ENCODE measurements at regions not wholly inside any gene's neighbourhood (a gene's known extent, or its start where the extent isn't known, plus 50 kb on each side); places are given as distances from the start of the nearest gene placed in this dataset.

GRCh38 chr4:129327637-129328036, 231.7 kb downstream of the C4orf33 start (continued):
- TF ChIP-seq GABPA (IDR thresholded peaks at IDR 0.05 in 1 of 2, conservative IDR thresholded peaks at IDR 0.05 in 1 of 2) (no peak), HNF4A (conservative IDR thresholded peaks at IDR 0.05) (no peak), SP1 (IDR thresholded peaks at IDR 0.05) (no peak), MAX (IDR thresholded peaks at IDR 0.05) (no peak)

GRCh38 chr4:129328162-129328561, 232.2 kb downstream of the C4orf33 start:
- Histone ChIP-seq H3K9me3 (ENCODE audit: control insufficient read depth in 4 of 4, low read length in 3 of 4) (no peaks in the 10 kb centered on the region), H3K27ac (ENCODE audit: low read depth in 1 of 2, low read length in 2 of 2) (no peak overlapping the region), H3K9ac (ENCODE audit: low read depth in 1 of 2, low read length in 2 of 2) (no peak overlapping the region), H3K36me3 (ENCODE audit: control insufficient read depth in 4 of 4, insufficient read depth in 3 of 4, low read depth in 1 of 4, low read length in 3 of 4) (no peaks in the 10 kb centered on the region), H3K4me1 (ENCODE audit: control insufficient read depth in 4 of 4, insufficient read depth in 4 of 4, low read length in 3 of 4) (no peaks in the 10 kb centered on the region), H3K4me3 (ENCODE audit: low read depth in 1 of 3, low read length in 3 of 3) (no peak overlapping the region), H3K27me3 (ENCODE audit: control insufficient read depth in 4 of 4, insufficient read depth in 4 of 4, low read length in 3 of 4) (no peaks in the 10 kb centered on the region)
- 42% methylated on average over 3 of the region's 3 CpGs for WGBS
- no peak for DNase-seq (ENCODE audit: low spot score)
- TF ChIP-seq MAX (IDR thresholded peaks at IDR 0.05) (no peak), NR2F2 (IDR thresholded peaks at IDR 0.05) (no peak), HNF4A (conservative IDR thresholded peaks at IDR 0.05) (no peak), ZBTB33 (IDR thresholded peaks at IDR 0.05) (no peak)

GRCh38 chr4:129334136-129334535, 238.2 kb downstream of the C4orf33 start:
- no peak overlapping the region for H3K4me3 ChIP-seq (ENCODE audit: low read depth in 1 of 3, low read length in 3 of 3)
- no peaks in the 10 kb centered on the region for H3K9me3 ChIP-seq (ENCODE audit: control insufficient read depth in 4 of 4, low read length in 3 of 4)
- H3K27ac ChIP-seq (ENCODE audit: low read depth in 1 of 2, low read length in 2 of 2), result no peak overlapping the region
- H3K4me1 ChIP-seq (ENCODE audit: control insufficient read depth in 4 of 4, insufficient read depth in 4 of 4, low read length in 3 of 4), result no peaks in the 10 kb centered on the region
- no peaks in the 10 kb centered on the region for H3K36me3 ChIP-seq (ENCODE audit: control insufficient read depth in 4 of 4, insufficient read depth in 3 of 4, low read depth in 1 of 4, low read length in 3 of 4)
- TF ChIP-seq GABPA (IDR thresholded peaks at IDR 0.05 in 1 of 2, conservative IDR thresholded peaks at IDR 0.05 in 1 of 2), result no peak
- no peak for TF ChIP-seq HNF4A (conservative IDR thresholded peaks at IDR 0.05)
- no peak for TF ChIP-seq JUND (IDR thresholded peaks at IDR 0.05)
- TF ChIP-seq NR2F2 (IDR thresholded peaks at IDR 0.05), result no peak
- peaks cover 0 to 3% (median 0%) of the 10 kb centered on the region in 4 donors for H3K27me3 ChIP-seq (ENCODE audit: control insufficient read depth in 4 of 4, insufficient read depth in 4 of 4, low read length in 3 of 4)
- H3K9ac ChIP-seq (ENCODE audit: low read depth in 1 of 2, low read length in 2 of 2), result no peak overlapping the region
- no peak for DNase-seq (ENCODE audit: low spot score)

- Histone ChIP-seq H3K36me3 (ENCODE audit: control insufficient read depth in 4 of 4, insufficient read depth in 3 of 4, low read depth in 1 of 4, low read length in 3 of 4) (no peaks in the 10 kb centered on the region), H3K9ac (ENCODE audit: low read depth in 1 of 2, low read length in 2 of 2) (no peak overlapping the region), H3K4me1 (ENCODE audit: control insufficient read depth in 4 of 4, insufficient read depth in 4 of 4, low read length in 3 of 4) (no peaks in the 10 kb centered on the region), H3K9me3 (ENCODE audit: control insufficient read depth in 4 of 4, low read length in 3 of 4) (no peaks in the 10 kb centered on the region), H3K27ac (ENCODE audit: low read depth in 1 of 2, low read length in 2 of 2) (no peak overlapping the region), H3K4me3 (ENCODE audit: low read depth in 1 of 3, low read length in 3 of 3) (no peak overlapping the region), H3K27me3 (ENCODE audit: control insufficient read depth in 4 of 4, insufficient read depth in 4 of 4, low read length in 3 of 4) (peaks cover 0 to 3% (median 0%) of the 10 kb centered on the region in 4 donors)
- TF ChIP-seq YY1 (IDR thresholded peaks at IDR 0.05) (no peak), RXRA (IDR thresholded peaks at IDR 0.05) (no peak), GABPA (IDR thresholded peaks at IDR 0.05 in 1 of 2, conservative IDR thresholded peaks at IDR 0.05 in 1 of 2) (no peak), FOXA1 (IDR thresholded peaks at IDR 0.05) (no peak), REST (IDR thresholded peaks at IDR 0.05) (no peak), EGR1 (IDR thresholded peaks at IDR 0.05; ENCODE audit: low read depth in 2 of 2) (no peak)
- 94% methylated on average over 7 of the region's 7 CpGs for WGBS
- DNase-seq (ENCODE audit: low spot score), result no peak
These were observed 239.3 kb downstream of the C4orf33 start for GRCh38 chr4:129335276-129335675.
